ENCODE measurements at regions not wholly inside any gene's neighbourhood (a gene's known extent, or its start where the extent isn't known, plus 50 kb on each side); places are given as distances from the start of the nearest gene placed in this dataset.
"Not testable (repeated sequence)": the region's sequence is repeated elsewhere in the genome, so short reads cannot be mapped to it uniquely, and the experiment has no call there.

DNA sequence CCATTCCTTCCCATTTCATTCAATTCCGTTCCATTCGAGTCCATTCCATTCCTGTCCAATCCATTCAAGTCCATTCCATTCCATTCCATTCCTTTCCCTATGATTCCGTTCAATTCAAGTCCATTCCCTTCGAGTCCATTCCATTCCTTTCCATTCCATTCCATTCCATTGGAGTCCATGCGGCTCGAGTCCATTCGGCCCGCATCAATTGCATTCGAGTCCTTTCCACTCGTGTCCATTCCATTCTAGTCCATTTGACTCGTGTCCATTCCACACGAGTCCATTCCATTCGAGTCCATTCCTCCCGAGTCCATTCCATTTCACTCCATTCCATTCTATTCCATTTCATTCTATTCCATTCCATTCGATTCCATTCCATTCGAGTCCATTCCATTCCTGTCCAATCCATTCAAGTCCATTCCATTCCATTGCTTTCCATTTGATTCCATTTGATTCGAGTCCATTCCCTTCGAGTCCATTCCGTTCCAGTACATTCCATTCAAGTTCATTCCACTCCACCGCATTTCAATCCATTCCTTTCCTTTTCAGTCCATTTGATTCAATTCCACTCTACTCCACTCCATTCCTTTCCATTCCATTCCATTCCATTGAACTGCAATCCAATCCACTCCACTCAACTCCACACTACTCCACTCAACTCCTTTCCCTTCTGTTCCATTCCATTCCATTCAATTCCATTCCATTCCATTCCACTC lies 2565.9 kb upstream of the TPTE start:
- DNase-seq; H3K4me3 ChIP-seq (ENCODE audit: low read length); H3K27me3 ChIP-seq (ENCODE audit: control insufficient read depth, insufficient read depth, low read length); H3K36me3 ChIP-seq (ENCODE audit: control insufficient read depth, insufficient read depth, low read length); H3K4me1 ChIP-seq (ENCODE audit: control insufficient read depth, insufficient read depth, low read length); H3K27ac ChIP-seq (ENCODE audit: low read length): not testable (repeated sequence)
- WGBS (ENCODE audit: insufficient coverage): 76% methylated on average over 20 of the region's 20 CpGs
- H3K9me3 ChIP-seq (replicated peaks; ENCODE audit: control insufficient read depth, low read depth, low read length): peaks cover 81% of the 10 kb centered on the region

DNA sequence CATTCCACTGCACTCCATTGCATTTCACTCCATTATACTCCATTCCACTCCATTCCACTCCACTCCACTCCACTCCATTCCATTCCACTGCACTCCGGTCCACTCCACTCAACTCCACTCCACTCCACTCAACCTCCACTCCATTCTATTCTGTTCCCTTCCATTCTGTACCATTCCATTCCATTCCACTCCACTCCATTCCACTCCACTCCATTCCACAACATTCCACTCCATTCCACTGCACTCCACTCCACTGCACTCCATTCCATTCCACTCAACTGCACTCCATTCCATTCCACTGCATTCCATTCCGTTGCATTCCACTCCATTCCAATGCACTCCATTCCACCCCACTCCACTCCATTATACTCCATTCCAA lies 2565.3 kb upstream of the TPTE start:
- H3K4me1 ChIP-seq (ENCODE audit: control insufficient read depth, insufficient read depth, low read length); H3K36me3 ChIP-seq (ENCODE audit: control insufficient read depth, insufficient read depth, low read length); H3K4me3 ChIP-seq (ENCODE audit: low read length); H3K27ac ChIP-seq (ENCODE audit: low read length); DNase-seq; H3K27me3 ChIP-seq (ENCODE audit: control insufficient read depth, insufficient read depth, low read length): not testable (repeated sequence)
- peaks cover 78% of the 10 kb centered on the region for H3K9me3 ChIP-seq (replicated peaks; ENCODE audit: control insufficient read depth, low read depth, low read length)
- 49% methylated on average over 2 of the region's 2 CpGs for WGBS (ENCODE audit: insufficient coverage)

DNA sequence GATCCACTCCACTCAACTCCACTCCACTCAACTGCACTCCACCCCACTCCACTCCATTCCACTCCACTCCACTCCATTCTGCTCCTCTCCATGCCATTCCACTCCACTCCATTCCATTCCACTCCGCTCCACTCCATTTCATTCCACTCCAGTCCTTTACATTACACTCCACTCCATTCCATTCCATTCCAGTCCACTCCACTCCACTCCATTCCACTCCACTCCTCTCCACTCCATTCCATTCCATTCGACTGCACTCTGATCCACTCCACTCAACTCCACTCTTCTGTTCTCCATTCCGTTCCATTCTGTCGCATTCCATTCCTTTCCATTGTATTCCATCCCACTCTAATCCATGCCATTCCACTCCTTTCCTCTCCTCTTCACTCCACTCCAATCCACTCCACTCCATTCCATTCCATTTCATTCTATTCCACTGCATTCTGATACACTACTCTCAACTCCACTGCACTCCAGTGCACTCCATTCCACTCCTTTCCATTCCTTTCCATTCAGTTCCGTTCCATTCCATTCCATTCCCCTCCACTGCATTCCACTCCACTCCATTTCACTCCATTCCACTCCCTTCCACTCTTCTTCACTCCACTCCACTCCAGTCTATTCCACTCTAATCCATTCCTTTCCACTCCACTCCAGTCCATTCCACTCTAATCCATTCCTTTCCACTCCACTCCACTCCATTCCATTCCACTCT lies 2564.2 kb upstream of the TPTE start:
- not testable (repeated sequence) for H3K27me3 ChIP-seq (ENCODE audit: control insufficient read depth, insufficient read depth, low read length); H3K27ac ChIP-seq (ENCODE audit: low read length); DNase-seq; H3K36me3 ChIP-seq (ENCODE audit: control insufficient read depth, insufficient read depth, low read length); H3K4me3 ChIP-seq (ENCODE audit: low read length); H3K4me1 ChIP-seq (ENCODE audit: control insufficient read depth, insufficient read depth, low read length)
- H3K9me3 ChIP-seq (replicated peaks; ENCODE audit: control insufficient read depth, low read depth, low read length): peaks cover 70% of the 10 kb centered on the region
- 53% methylated on average over 5 of the region's 5 CpGs for WGBS (ENCODE audit: insufficient coverage)

DNA sequence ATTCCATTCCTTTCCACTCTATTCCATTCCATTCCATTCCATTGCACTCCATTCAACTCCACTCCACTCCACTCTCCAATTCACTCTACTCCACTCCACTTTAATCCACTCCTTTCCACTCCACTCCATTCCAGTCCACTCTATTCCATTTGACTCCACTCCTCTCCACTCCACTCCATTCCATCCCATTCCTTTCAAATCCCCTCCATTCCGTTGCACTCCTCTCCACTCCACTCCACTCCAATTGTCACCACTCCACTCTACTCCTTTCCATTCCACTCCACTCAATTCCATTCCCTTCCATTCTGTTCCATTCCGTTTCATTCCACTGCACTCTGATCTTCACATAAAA lies 2563.7 kb upstream of the TPTE start:
- Histone ChIP-seq H3K36me3 (ENCODE audit: control insufficient read depth, insufficient read depth, low read length) (no peaks in the 10 kb centered on the region), H3K27ac (ENCODE audit: low read length) (no peak overlapping the region), H3K4me1 (ENCODE audit: control insufficient read depth, insufficient read depth, low read length) (no peaks in the 10 kb centered on the region), H3K9me3 (replicated peaks; ENCODE audit: control insufficient read depth, low read depth, low read length) (peaks cover 64% of the 10 kb centered on the region), H3K4me3 (ENCODE audit: low read length) (no peak overlapping the region), H3K27me3 (ENCODE audit: control insufficient read depth, insufficient read depth, low read length) (no peaks in the 10 kb centered on the region)
- WGBS (ENCODE audit: insufficient coverage): 28% methylated on average over 2 of the region's 2 CpGs
- DNase-seq: no peak

Measured in muscle of leg (tissue), 3 donors.